Activated CD8-positive, alpha-beta memory T cell treated with anti-CD3 and anti-CD28 coated beads, Interleukin-2, amount 50 U/mL, for 48 hours (primary cell): ENCODE measurements at regions not wholly inside any gene's neighbourhood (a gene's known extent, or its start where the extent isn't known, plus 50 kb on each side); places are given as distances from the start of the nearest gene placed in this dataset.
"Not testable (repeated sequence)": the region's sequence is repeated elsewhere in the genome, so short reads cannot be mapped to it uniquely, and the experiment has no call there.

Source experiments
- DNase-seq: peaks from one replicate; pipeline ENCODE4 v3.0.0-alpha.2; 2020

GRCh38 chr7:51386806-51387568 lies 70.4 kb upstream of the COBL start:
- not testable (repeated sequence) for DNase-seq

GRCh38 chr7:51386184-51386583 lies 69.6 kb upstream of the COBL start:
- not testable (repeated sequence) for DNase-seq

GRCh38 chr7:51382243-51382642 lies 65.6 kb upstream of the COBL start:
- DNase-seq: not testable (repeated sequence)

GRCh38 chr7:51376420-51377092 lies 59.9 kb upstream of the COBL start:
- no peak for DNase-seq

- no peak for DNase-seq
Observed at GRCh38 chr7:51374936-51375335, 58.3 kb upstream of the COBL start.

GRCh38 chr7:51373607-51374006 lies 57.0 kb upstream of the COBL start:
- DNase-seq: not testable (repeated sequence)

- DNase-seq: no peak
Observed at GRCh38 chr7:51369746-51370145, 53.1 kb upstream of the COBL start.

- DNase-seq: not testable (repeated sequence)
Observed at GRCh38 chr7:51369228-51369627, 52.6 kb upstream of the COBL start.

GRCh38 chr7:51368334-51368733 lies 51.7 kb upstream of the COBL start:
- DNase-seq: no peak

- no peak for DNase-seq
Observed at GRCh38 chr7:51367614-51367968, 51.0 kb upstream of the COBL start.

- no peak for DNase-seq
Observed at GRCh38 chr7:51366930-51367613, 50.5 kb upstream of the COBL start.
